ENCODE measurements at regions not wholly inside any gene's neighbourhood (a gene's known extent, or its start where the extent isn't known, plus 50 kb on each side); places are given as distances from the start of the nearest gene placed in this dataset.

GRCh38 chr10:21318540-21319167, 206.8 kb downstream of the SKIDA1 start:
- no peak for DNase-seq

GRCh38 chr10:21317902-21318301, 207.6 kb downstream of the SKIDA1 start:
- DNase-seq: no peak

DNA sequence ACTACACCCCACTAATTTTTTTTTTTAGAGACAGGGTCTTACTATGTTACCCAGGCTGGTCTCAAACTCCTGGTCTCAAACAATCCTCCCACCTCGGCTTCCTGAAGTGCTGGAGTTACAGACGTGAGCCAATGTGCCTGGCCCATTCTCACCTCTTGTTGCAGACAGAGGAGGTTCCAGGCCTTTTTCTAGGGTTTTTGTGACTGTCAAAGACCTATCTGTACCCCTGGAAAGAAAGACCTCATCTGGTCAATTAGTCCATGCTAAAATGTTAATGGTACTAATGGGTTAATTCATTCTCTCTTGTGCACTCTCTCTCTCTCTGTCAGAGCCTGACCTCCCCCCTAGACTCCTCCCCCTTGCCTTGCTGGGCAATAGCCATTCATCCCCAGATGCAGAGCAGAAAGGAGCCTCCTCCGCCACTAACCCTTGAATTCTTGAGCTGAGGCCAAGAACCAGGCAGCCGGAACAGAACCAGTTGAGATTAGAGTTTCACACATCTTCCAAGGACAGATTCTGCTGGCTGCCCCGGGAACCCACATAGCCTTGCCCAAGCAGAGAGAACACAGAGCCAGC, 209.7 kb downstream of the SKIDA1 start:
- DNase-seq: no peak

DNA sequence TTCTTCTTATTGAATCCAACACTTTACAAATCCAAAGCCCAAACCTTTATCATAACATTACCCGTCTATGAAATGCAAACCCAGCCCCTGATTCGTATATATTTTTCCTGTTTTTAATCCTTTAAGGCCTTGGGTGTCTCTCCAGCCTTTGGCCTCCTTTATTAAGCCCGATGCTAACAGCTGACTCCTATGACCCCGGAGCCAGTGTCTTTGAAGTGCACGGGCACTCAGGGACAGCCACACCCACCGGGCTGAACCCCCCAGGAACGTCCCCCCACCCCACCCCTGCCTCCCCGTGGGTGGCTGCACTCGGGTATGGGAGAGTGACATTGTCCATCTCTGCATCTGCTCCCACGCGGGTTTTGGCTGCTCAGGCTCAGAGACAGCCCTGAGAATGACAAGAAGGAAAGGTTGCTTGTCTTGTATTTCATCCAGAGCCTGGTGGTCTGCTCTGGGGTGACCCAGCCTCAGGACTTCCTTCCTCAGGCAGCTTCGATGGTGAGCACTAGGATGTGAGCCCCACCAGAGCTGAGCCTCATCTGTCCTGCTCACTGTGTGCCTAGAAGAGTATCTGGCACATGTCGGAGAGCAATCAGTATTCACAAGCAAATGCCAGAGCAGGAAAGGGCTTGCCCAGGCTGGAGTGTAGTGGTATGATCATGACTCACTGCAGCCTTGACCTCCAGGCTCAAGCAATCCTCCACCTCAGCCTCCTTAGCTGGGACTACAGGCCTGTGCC, 210.4 kb downstream of the SKIDA1 start:
- no peak for DNase-seq

DNA sequence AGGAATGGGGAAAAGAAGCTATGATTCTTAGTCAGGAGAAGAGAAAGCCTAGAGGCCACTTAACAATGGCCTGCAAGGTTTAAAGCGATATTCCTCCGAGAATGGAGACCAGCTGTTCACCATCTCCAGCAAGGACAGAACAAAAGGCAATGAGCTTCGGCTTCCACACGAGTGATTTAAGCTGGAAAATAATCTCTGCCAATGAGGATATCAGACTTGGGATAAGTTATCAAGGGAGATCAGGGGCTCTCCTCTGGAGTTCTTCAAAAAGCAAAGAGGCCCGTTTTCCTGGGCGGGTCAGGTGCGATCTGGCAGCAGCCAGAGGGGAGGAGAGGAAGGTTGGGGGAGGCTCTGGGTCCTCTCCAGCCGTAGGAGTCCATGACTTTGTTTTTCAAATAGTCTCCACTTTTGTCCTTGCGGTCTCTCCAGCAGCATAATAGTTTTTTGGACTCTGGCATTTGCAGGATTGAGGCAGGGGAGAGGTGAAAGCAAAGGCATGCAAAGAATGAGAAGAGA, 211.3 kb downstream of the SKIDA1 start:
- no peak for DNase-seq

GRCh38 chr10:21313691-21314090, 211.8 kb downstream of the SKIDA1 start:
- no peak for DNase-seq

DNA sequence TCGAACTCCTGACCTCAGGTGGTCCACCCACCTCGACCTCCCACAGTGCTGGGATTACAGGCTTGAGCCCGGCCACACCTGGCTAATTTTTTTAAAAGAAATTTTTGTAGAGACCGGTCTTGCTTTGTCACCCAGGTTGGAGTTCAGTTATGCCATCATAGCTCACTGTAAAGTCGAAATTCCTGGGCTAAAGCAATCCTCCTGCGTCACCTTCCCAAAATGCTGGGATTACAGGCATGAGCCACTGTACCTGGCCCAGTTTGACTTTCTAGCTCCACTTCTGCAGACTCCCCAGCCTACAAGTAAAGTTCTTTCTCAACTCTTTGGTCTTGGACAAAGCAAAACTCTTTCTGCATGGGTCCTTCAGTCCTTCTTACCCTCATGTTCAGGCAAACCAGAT, 214.1 kb downstream of the SKIDA1 start:
- no peak for DNase-seq

DNA sequence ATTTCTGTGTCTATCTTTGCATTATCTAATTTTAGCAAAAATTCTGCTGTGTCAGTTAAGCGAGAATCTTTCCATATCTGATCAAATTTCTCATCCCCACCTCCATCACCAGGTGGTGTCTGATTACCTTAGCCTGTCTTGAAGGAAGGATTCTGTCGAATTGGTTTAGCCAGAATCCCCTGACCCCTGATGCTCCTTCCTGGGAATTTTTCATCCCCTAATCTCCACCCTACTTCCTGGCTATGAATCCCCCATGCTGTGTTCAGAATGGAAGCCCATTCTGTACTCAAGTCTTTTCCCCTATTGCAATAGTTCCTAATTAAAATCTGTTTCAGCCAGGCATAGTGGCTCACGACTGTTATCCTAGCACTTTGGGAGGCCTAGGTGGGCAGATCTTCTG, 216.1 kb downstream of the SKIDA1 start:
- no peak for DNase-seq

GRCh38 chr10:21308946-21309345, 216.5 kb downstream of the SKIDA1 start:
- DNase-seq: no peak

- DNase-seq: no peak
These were observed 217.5 kb downstream of the SKIDA1 start for GRCh38 chr10:21308018-21308417.

GRCh38 chr10:21304608-21305007, 220.9 kb downstream of the SKIDA1 start:
- no peak for DNase-seq

DNA sequence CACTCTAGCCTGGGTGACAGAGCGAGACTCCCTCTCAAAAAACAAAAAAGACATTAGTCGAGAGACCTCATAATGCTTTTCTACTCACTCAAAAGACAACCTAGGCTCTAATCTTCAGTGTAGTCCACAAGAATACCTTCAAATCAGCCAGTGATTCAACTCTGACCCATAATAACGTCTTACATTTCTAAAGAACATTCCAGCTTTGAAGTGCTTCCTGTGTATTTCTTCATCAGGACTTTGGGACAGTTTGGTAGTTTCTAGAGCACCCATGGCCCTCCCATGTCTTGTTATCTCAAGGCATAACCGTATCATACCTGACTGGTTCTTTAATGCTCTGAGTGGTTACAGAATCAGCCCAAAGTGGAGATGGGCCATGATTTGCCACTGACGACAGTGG, 221.3 kb downstream of the SKIDA1 start:
- DNase-seq: no peak

DNA sequence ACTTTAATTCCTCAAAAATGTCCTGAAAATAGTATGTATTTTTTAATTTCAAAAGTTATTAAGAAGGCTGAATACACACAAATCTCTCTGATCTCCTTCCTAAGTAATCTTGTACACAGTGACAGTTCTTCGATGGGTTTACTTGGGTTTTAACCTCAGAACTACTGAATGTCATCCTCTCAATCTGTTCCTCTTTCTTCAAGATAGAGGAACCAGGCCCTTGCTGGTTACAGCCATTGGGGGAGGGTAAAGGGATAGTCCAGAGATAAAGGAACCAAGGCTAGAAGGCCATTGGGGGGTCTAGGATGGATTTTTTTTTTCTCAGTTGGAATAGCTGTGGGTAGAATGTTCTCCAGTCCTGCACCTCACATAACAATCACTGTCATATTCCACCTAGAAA, 224.9 kb downstream of the SKIDA1 start:
- no peak for DNase-seq

- no peak for DNase-seq
These were observed 226.2 kb downstream of the SKIDA1 start for GRCh38 chr10:21299330-21299729.

- DNase-seq: no peak
These were observed 226.8 kb downstream of the SKIDA1 start for GRCh38 chr10:21298701-21299100.

DNA sequence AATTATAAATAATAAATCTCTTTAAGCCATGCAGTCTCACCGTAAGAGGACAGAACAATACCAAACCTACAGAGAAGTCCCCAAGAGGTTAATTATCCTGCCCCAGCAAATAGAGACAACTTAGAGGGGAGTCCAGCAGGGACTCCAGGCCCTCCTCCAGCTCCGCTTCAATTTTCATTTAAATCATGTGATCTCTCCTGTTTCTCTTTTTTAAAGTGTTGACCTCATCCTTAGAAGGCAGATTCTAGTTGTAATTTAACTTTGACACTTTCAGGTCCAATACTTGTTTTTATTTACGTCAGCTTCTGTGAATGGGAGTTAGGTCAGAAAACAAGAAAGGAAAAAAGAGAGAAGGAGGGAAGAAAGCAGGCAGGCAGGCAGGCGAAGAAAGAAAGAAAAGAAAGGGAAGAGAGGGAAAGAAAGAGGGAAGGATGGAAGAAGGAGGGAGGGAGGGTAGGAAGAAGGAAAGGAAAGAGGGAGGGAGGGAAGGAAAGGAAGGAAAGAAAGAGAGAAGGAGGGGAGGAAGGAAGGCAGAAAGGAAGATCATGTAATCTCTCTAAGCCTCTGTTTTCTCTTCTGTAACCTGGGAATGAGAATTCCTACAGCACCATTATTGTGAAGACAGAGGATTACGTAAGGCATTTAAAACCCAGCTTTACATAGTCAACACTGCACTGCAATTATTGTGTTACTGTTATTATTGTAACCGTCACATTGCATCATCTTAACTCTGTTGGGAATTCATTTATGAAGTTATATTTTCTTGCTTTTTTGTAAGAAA, 227.7 kb downstream of the SKIDA1 start:
- no peak for DNase-seq

DNA sequence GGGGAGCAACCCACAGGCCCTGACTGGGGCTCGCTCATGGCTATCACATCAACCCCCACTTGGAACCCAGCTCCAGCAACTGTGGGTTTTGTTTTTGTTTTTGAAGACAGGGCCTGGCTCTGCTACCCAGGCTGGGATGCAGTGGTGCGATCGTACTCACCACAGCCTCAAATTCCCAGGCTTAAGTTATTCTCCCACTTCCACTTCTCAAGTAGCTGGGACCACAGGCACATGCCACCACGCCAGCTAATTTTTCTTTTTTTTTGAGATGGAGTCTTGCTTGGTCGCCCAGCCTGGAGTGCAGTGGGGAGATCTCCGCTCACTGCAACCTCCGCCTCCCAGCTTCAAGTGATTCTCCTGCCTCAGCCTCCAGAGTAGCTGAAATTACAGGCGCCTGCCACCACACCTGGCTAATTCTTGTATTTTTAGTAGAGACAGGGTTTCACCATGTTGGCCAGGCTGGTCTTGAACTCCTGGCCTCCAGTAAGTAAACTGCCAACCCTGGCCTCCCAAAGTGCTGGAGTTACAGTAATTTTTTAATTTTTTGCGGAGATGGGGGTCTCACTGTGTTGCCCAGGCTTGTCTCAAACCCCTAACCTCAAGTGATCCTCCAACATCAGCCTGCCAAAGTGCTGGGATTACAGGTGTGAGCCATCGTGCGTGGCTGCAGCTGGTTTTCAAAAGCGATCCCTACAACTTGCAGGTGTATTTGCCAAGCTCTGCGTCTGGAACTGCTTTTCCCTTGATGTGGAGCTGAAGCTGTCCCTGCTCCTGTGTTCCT, 228.7 kb downstream of the SKIDA1 start:
- DNase-seq: no peak

- no peak for DNase-seq
These were observed 231.7 kb downstream of the SKIDA1 start for GRCh38 chr10:21293518-21294356.

GRCh38 chr10:21292763-21293517, 232.5 kb downstream of the SKIDA1 start:
- DNase-seq: no peak

- DNase-seq: no peak
These were observed 234.9 kb downstream of the SKIDA1 start for GRCh38 chr10:21290499-21291160.

All from NCI-H2081 (cell line).